T-cell (primary cell): ENCODE measurements at regions not wholly inside any gene's neighbourhood (a gene's known extent, or its start where the extent isn't known, plus 50 kb on each side); places are given as distances from the start of the nearest gene placed in this dataset.

Source experiments
- ATAC-seq, 4 experiments: fragments of 200-7000 bp in 3 of 4; fragments of 150-1000 bp in 1 of 4; cut with Tn5 transposase; replicated peaks in 1 of 4; 1 replicate in 3 of 4; 2 replicates in 1 of 4; pipeline ENCODE4 v1.10.0; 2021; ENCODE audit warnings: moderate library complexity in 3 of 4, mild to moderate bottlenecking in 2 of 4, moderate number of reproducible peaks in 1 of 4
- CTCF ChIA-PET, 2 donors: fragments of 300-600 bp; sonication (Branson Sonifier 250); formaldehyde crosslinking; loops; one replicate each; lab custom pipeline; 2022; ENCODE audit warnings: antibody characterized with exemption in 2 of 2; lab: Charles Lee
- POLR2A ChIA-PET, 2 donors: fragments of 300-600 bp; sonication (Branson Sonifier 250); formaldehyde crosslinking; loops; one replicate each; lab custom pipeline; 2022; ENCODE audit warnings: antibody characterized with exemption in 2 of 2; lab: Charles Lee
- DNase-seq, 35 experiments: peaks; one replicate each; pipeline versions ENCODE4 v3.0.0 to v3.0.0-alpha.2; 2013 to 2023
- H3K27ac ChIP-seq: one replicate; pipeline ENCODE4 v1.5.1; 2013; ENCODE audit warnings: low read length
- H3K27me3 ChIP-seq, 2 experiments: replicated peaks in 1 of 2; 1 replicate in 1 of 2; 2 replicates in 1 of 2; pipeline versions ENCODE4 v1.6.1 to v1.7.0; 2013; ENCODE audit warnings: low read length in 1 of 2, mixed read lengths in 1 of 2; ENCODE audit not compliant: control insufficient read depth in 2 of 2, insufficient read depth in 2 of 2; ENCODE audit errors: extremely low read depth in 1 of 2
- H3K36me3 ChIP-seq, 2 donors: 1 replicate in 1 of 2; 2 replicates in 1 of 2; pipeline versions ENCODE4 v1.6.1 to v1.7.0; 2013; ENCODE audit warnings: low read length in 1 of 2; ENCODE audit not compliant: control insufficient read depth in 2 of 2, insufficient read depth in 1 of 2; ENCODE audit errors: extremely low read depth in 1 of 2
- H3K4me1 ChIP-seq, 2 experiments: 1 replicate in 1 of 2; 2 replicates in 1 of 2; pipeline versions ENCODE4 v1.6.1 to v1.7.0; 2013; ENCODE audit warnings: low read length in 2 of 2, mixed read lengths in 1 of 2; ENCODE audit not compliant: insufficient read depth in 2 of 2, control insufficient read depth in 1 of 2; ENCODE audit errors: extremely low read depth in 1 of 2
- H3K4me3 ChIP-seq, 2 donors: 1 replicate in 1 of 2; 2 replicates in 1 of 2; pipeline versions ENCODE4 v1.5.1 to v1.7.0; 2013; ENCODE audit warnings: mild to moderate bottlenecking in 2 of 2, low read length in 1 of 2, moderate library complexity in 1 of 2; ENCODE audit not compliant: control insufficient read depth in 1 of 2; ENCODE audit errors: extremely low read depth in 1 of 2
- H3K9me3 ChIP-seq: 2 replicates; pipeline ENCODE4 v1.7.0; 2013
- H3K27ac Mint-ChIP-seq, 2 donors: one replicate each; pipeline ENCODE4 v1.8.0; 2020 to 2021; ENCODE audit warnings: mild to moderate bottlenecking in 2 of 2, mixed read lengths in 2 of 2
- H3K27me3 Mint-ChIP-seq, 2 donors: one replicate each; pipeline ENCODE4 v1.8.0; 2021 to 2022; ENCODE audit warnings: mixed read lengths in 2 of 2
- H3K36me3 Mint-ChIP-seq: one replicate; pipeline ENCODE4 v1.8.0; 2021; ENCODE audit warnings: mixed read lengths
- H3K4me1 Mint-ChIP-seq, 3 donors: one replicate each; pipeline ENCODE4 v1.8.0; 2020 to 2022; ENCODE audit warnings: mixed read lengths in 3 of 3, mild to moderate bottlenecking in 1 of 3
- H3K4me3 Mint-ChIP-seq, 3 donors: one replicate each; pipeline ENCODE4 v1.8.0; 2020 to 2022; ENCODE audit warnings: mild to moderate bottlenecking in 3 of 3, mixed read lengths in 3 of 3, moderate library complexity in 3 of 3
- H3K9me3 Mint-ChIP-seq, 3 donors: one replicate each; pipeline ENCODE4 v1.8.0; 2020 to 2022; ENCODE audit warnings: mixed read lengths in 3 of 3
- WGBS: methylation state at CpG from one replicate; pipeline ENCODE4 v1.1.5; 2013; ENCODE audit warnings: missing lambda C conversion rate; ENCODE audit not compliant: insufficient coverage; 5-methylcytosine and 5-hydroxymethylcytosine counted together

DNA sequence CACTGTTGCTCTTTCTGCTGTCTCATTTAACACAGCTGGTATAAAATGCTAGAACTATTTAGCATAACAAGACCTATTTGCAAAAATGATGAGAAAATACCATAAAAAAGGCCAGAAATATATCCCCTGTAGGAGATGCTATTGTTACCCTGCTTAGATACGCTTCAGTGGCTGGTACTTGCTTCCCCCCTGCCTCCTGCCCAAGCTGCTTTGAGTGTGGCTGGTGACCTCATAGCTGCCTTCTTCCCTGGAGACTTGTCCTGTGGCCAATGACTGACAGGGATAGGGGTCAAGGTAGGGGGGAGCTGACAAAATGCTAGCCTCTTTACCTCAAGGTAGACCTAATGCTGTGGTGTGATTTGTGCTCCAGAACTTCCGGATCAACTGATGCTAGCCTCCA is 150.2 kb upstream of the ZEB2 start:
- WGBS: no CpG with 5 or more reads among the region's 2 CpGs
- ATAC-seq (no peak), DNase-seq (no peak)
- Mint-ChIP-seq H3K9me3 (no peaks in the 10 kb centered on the region), H3K27me3 (no peaks in the 10 kb centered on the region), H3K4me1 (no peaks in the 10 kb centered on the region), H3K36me3 (no peaks in the 10 kb centered on the region), H3K4me3 (no peak overlapping the region), H3K27ac (peak overlapping the region in 1 of 2 donors; percentile 18)
- Histone ChIP-seq H3K27me3 (no peaks in the 10 kb centered on the region), H3K36me3 (no peaks in the 10 kb centered on the region), H3K9me3 (no peaks in the 10 kb centered on the region), H3K27ac (no peak overlapping the region), H3K4me3 (no peak overlapping the region), H3K4me1 (no peaks in the 10 kb centered on the region)
- CTCF ChIA-PET: no interaction called here
- POLR2A ChIA-PET: no interaction called here

- no peaks in the 10 kb centered on the region for H3K9me3 ChIP-seq
- ChIA-PET CTCF (no interaction called here), POLR2A (interaction anchor here in 1 of 2 donors (0.6 kb wide), 1 partner anchor 59 kb away, joined by 5 read pairs; no protein-coding TSS in a partner anchor)
- no peaks in the 10 kb centered on the region for H3K27me3 ChIP-seq
- no peaks in the 10 kb centered on the region for H3K36me3 ChIP-seq
- Mint-ChIP-seq H3K36me3 (no peaks in the 10 kb centered on the region), H3K27ac (no peak overlapping the region), H3K27me3 (no peaks in the 10 kb centered on the region), H3K9me3 (no peaks in the 10 kb centered on the region), H3K4me1 (no peaks in the 10 kb centered on the region), H3K4me3 (no peak overlapping the region)
- 100% methylated on average over 4 of the region's 7 CpGs for WGBS
- no peak overlapping the region for H3K27ac ChIP-seq
- ATAC-seq (no peak), DNase-seq (no peak)
- no peaks in the 10 kb centered on the region for H3K4me1 ChIP-seq
- no peak overlapping the region for H3K4me3 ChIP-seq
These were observed 149.5 kb upstream of the ZEB2 start for GRCh38 chr2:144669196-144669987.

GRCh38 chr2:144668493-144669110 is 148.7 kb upstream of the ZEB2 start:
- no peak overlapping the region for H3K27ac ChIP-seq
- DNase-seq (no peak), ATAC-seq (no peak)
- no CpG with 5 or more reads among the region's 1 CpG for WGBS
- no peaks in the 10 kb centered on the region for H3K9me3 Mint-ChIP-seq
- H3K9me3 ChIP-seq: no peaks in the 10 kb centered on the region
- H3K4me3 ChIP-seq: no peak overlapping the region
- POLR2A ChIA-PET: interaction anchor here (0.6 kb wide), 2 partner anchors 658 to 757 kb away, joined by 4 to 6 read pairs; no protein-coding TSS in a partner anchor
- H3K27me3 Mint-ChIP-seq: no peaks in the 10 kb centered on the region
- H3K4me1 Mint-ChIP-seq: no peaks in the 10 kb centered on the region
- H3K4me1 ChIP-seq: no peaks in the 10 kb centered on the region
- CTCF ChIA-PET: no interaction called here
- H3K27me3 ChIP-seq: no peaks in the 10 kb centered on the region
- H3K36me3 ChIP-seq: no peaks in the 10 kb centered on the region
- no peak overlapping the region for H3K27ac Mint-ChIP-seq
- H3K4me3 Mint-ChIP-seq: no peak overlapping the region
- no peaks in the 10 kb centered on the region for H3K36me3 Mint-ChIP-seq

- H3K4me3 Mint-ChIP-seq: no peak overlapping the region
- Histone ChIP-seq H3K36me3 (no peaks in the 10 kb centered on the region), H3K9me3 (no peaks in the 10 kb centered on the region), H3K4me1 (no peaks in the 10 kb centered on the region), H3K4me3 (no peak overlapping the region), H3K27ac (no peak overlapping the region), H3K27me3 (no peaks in the 10 kb centered on the region)
- CTCF ChIA-PET: no interaction called here
- no peaks in the 10 kb centered on the region for H3K36me3 Mint-ChIP-seq
- H3K4me1 Mint-ChIP-seq: no peaks in the 10 kb centered on the region
- WGBS: 80% methylated on average over 1 of the region's 5 CpGs
- no peak for ATAC-seq
- H3K9me3 Mint-ChIP-seq: no peaks in the 10 kb centered on the region
- DNase-seq: no peak
- POLR2A ChIA-PET: no interaction called here
- H3K27me3 Mint-ChIP-seq: no peaks in the 10 kb centered on the region
- H3K27ac Mint-ChIP-seq: no peak overlapping the region
These were observed 146.1 kb upstream of the ZEB2 start for GRCh38 chr2:144666032-144666431.

- Histone ChIP-seq H3K27ac (no peak overlapping the region), H3K4me1 (peaks cover 0 to 12% of the 10 kb centered on the region in 2 experiments), H3K9me3 (no peaks in the 10 kb centered on the region), H3K4me3 (no peak overlapping the region), H3K27me3 (no peaks in the 10 kb centered on the region), H3K36me3 (no peaks in the 10 kb centered on the region)
- peaks cover 0 to 9% (median 0%) of the 10 kb centered on the region in 3 donors for H3K4me1 Mint-ChIP-seq
- no peaks in the 10 kb centered on the region for H3K36me3 Mint-ChIP-seq
- H3K27ac Mint-ChIP-seq: no peak overlapping the region
- no peaks in the 10 kb centered on the region for H3K27me3 Mint-ChIP-seq
- no peak overlapping the region for H3K4me3 Mint-ChIP-seq
- no peaks in the 10 kb centered on the region for H3K9me3 Mint-ChIP-seq
- CTCF ChIA-PET: no interaction called here
- DNase-seq (no peak), ATAC-seq (no peak)
- POLR2A ChIA-PET: no interaction called here
- WGBS: 68% methylated on average over 6 of the region's 6 CpGs
These were observed 143.3 kb upstream of the ZEB2 start for GRCh38 chr2:144663207-144663606.

DNA sequence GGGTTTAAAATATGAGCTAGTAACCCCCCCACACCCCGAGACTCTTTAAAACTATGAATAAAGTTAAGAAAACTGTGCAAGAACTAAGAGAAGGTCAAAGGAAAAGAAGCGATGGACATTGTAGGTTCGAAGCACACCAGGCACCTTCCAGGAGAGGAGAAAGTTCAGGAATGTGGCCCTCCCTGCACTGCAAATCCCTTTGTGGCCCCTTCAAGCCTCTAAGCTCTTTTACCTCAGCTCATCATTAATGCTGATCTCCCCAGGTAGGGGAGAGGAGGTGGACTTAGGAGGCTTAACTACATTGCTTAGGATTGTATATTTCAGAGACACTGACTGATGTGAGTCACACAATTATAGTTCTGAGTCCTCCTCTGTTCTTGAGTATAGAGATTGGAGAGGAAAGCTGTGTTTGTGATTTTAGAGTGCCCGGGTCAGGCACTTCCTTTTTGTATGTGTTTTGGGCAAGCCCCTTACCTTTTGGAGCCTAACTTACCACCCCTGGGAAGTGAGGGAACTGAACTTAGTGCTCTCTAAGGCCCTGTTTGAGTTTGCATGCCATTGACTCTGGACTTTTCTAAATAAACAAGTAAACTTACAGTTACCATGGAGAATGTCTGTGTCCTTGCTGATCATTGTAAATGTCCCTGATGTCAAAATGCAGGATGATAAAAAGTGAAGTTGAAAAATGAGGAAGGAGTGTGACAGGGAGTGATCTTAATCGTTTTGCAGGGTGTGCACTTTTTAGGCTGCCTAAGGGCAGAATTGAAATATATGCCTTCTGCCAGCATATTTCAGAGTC is 140.8 kb upstream of the ZEB2 start:
- Histone ChIP-seq H3K27me3 (no peaks in the 10 kb centered on the region), H3K4me1 (peaks cover 0 to 12% of the 10 kb centered on the region in 2 experiments), H3K9me3 (no peaks in the 10 kb centered on the region), H3K27ac (peak overlapping the region; percentile 53), H3K36me3 (no peaks in the 10 kb centered on the region), H3K4me3 (no peak overlapping the region)
- ChIA-PET POLR2A (no interaction called here), CTCF (no interaction called here)
- H3K9me3 Mint-ChIP-seq: no peaks in the 10 kb centered on the region
- H3K36me3 Mint-ChIP-seq: no peaks in the 10 kb centered on the region
- ATAC-seq (no peak), DNase-seq (peak in 2 of 35 experiments; percentile 8 to 10)
- no peak overlapping the region for H3K4me3 Mint-ChIP-seq
- peaks cover 0 to 9% (median 0%) of the 10 kb centered on the region in 3 donors for H3K4me1 Mint-ChIP-seq
- no peaks in the 10 kb centered on the region for H3K27me3 Mint-ChIP-seq
- no peak overlapping the region for H3K27ac Mint-ChIP-seq
- WGBS: no CpG with 5 or more reads among the region's 5 CpGs
